A549 (cell line): ENCODE measurements at regions not wholly inside any gene's neighbourhood (a gene's known extent, or its start where the extent isn't known, plus 50 kb on each side); places are given as distances from the start of the nearest gene placed in this dataset.
"Not testable (repeated sequence)": the region's sequence is repeated elsewhere in the genome, so short reads cannot be mapped to it uniquely, and the experiment has no call there.

Experiments used
- ATAC-seq, 2 experiments: fragments of 200-7000 bp in 1 of 2; fragments of >200 bp in 1 of 2; cut with Nextera tagmentation in 1 of 2; cut with Tn5 transposase in 1 of 2; 3 replicates each; pipeline versions ENCODE4 v1.8.0 to v1.9.1; 2018 to 2020; ENCODE audit warnings: mild to moderate bottlenecking in 1 of 2, moderate library complexity in 1 of 2
- CTCF ChIA-PET: fragments of 300-600 bp; sonication (Branson Sonifier 250); formaldehyde crosslinking; extraction: SDS; loops from one replicate; lab custom pipeline; 2021; ENCODE audit warnings: antibody characterized with exemption, inconsistent platforms; lab: Yijun Ruan, JAX
- POLR2A ChIA-PET: fragments of 350-600 bp; formaldehyde crosslinking; extraction: SDS; loops from one replicate; lab custom pipeline; 2021; ENCODE audit warnings: antibody characterized with exemption, inconsistent platforms; lab: Yijun Ruan, JAX
- DNase-seq, 2 experiments: peaks; one replicate each; pipeline versions ENCODE4 v3.0.0 to v3.0.0-alpha.2; 2011 to 2016; ENCODE audit warnings: low read depth in 1 of 2, low spot score in 1 of 2
- FAIRE-seq: peaks from 2 replicates; lab custom pipeline; 2011; peaks lifted over from hg19 to GRCh38; lab: Jason Lieb, UNC
- H3K27ac ChIP-seq, 2 experiments: fragments of >200 bp; sonication (Bioruptor Twin); formaldehyde crosslinking; 3 replicates each; pipeline ENCODE4 v1.5.1; 2016 to 2017
- H3K4me1 ChIP-seq: fragments of >200 bp; sonication (Bioruptor Twin); formaldehyde crosslinking; 3 replicates; pipeline ENCODE4 v1.6.1; 2016
- H3K4me2 ChIP-seq: fragments of >200 bp; sonication (Bioruptor Twin); formaldehyde crosslinking; 3 replicates; pipeline ENCODE4 v1.6.1; 2016
- H3K4me3 ChIP-seq: fragments of >200 bp; sonication (Bioruptor Twin); formaldehyde crosslinking; 3 replicates; pipeline ENCODE4 v1.5.1; 2016
- H3K9me3 ChIP-seq: fragments of >200 bp; sonication (Bioruptor Twin); formaldehyde crosslinking; 3 replicates; pipeline ENCODE4 v1.6.1; 2016
- CBX8 ChIP-seq: fragments of 200-600 bp; sonication (generic); IDR thresholded peaks from 2 replicates; pipeline ENCODE4 v1.6.1; 2016
- CEBPB ChIP-seq, 2 experiments: fragments of >200 bp in 1 of 2; sonication (Bioruptor Twin) in 1 of 2; formaldehyde crosslinking in 1 of 2; IDR thresholded peaks; 2 replicates each; pipeline ENCODE4 v1.6.1; 2012 to 2016
- EHMT2 ChIP-seq: fragments of 200-600 bp; sonication (generic); IDR thresholded peaks from 2 replicates; pipeline ENCODE4 v1.6.1; 2016; ENCODE audit warnings: antibody characterized with exemption, low read depth, mild to moderate bottlenecking, moderate library complexity
- EP300 ChIP-seq, 2 experiments: fragments of >200 bp; sonication (Bioruptor Twin); formaldehyde crosslinking; IDR thresholded peaks; 2 replicates in 1 of 2; 3 replicates in 1 of 2; pipeline ENCODE4 v1.6.1; 2016 to 2017
- FOSB ChIP-seq: fragments of 250-450 bp; sonication (Bioruptor Pico); IDR thresholded peaks from 2 replicates; pipeline ENCODE4 v1.5.0; 2020; ENCODE audit warnings: mild to moderate bottlenecking, moderate library complexity
- GATA3 ChIP-seq: IDR thresholded peaks from 2 replicates; pipeline ENCODE4 v1.6.1; 2012; ENCODE audit warnings: borderline replicate concordance
- HDAC2 ChIP-seq: fragments of 200-600 bp; sonication (generic); IDR thresholded peaks from 2 replicates; pipeline ENCODE4 v1.6.1; 2016
- HEYL ChIP-seq: fragments of 250-450 bp; sonication (Bioruptor Pico); IDR thresholded peaks from 2 replicates; pipeline ENCODE4 v1.8.0; 2021; ENCODE audit warnings: mild to moderate bottlenecking, moderate library complexity
- HOXB5 ChIP-seq: fragments of 250-450 bp; sonication (Bioruptor Pico); IDR thresholded peaks from 2 replicates; pipeline ENCODE4 v1.5.0; 2020; ENCODE audit warnings: mild to moderate bottlenecking, moderate library complexity
- JUNB ChIP-seq: fragments of >200 bp; sonication (Bioruptor Twin); formaldehyde crosslinking; IDR thresholded peaks from 2 replicates; pipeline ENCODE4 v1.6.1; 2016
- KDM5A ChIP-seq: fragments of 200-600 bp; sonication (generic); IDR thresholded peaks from 2 replicates; pipeline ENCODE4 v1.6.1; 2016; ENCODE audit warnings: antibody characterized with exemption, mild to moderate bottlenecking
- MAFK ChIP-seq: fragments of 450-650 bp; IDR thresholded peaks from 2 replicates; pipeline ENCODE4 v1.6.1; 2014; ENCODE audit not compliant: partially characterized antibody
- PHF8 ChIP-seq: fragments of 200-600 bp; sonication (generic); IDR thresholded peaks from 2 replicates; pipeline ENCODE4 v1.6.1; 2016; ENCODE audit warnings: low read depth, mild to moderate bottlenecking, antibody characterized with exemption, moderate library complexity, borderline replicate concordance
- POLR2AphosphoS2 ChIP-seq: conservative IDR thresholded peaks from 2 replicates; pipeline ENCODE4 v1.6.1; 2012; ENCODE audit warnings: low read length, improper control_type of control experiment, inconsistent platforms
- RARB ChIP-seq: fragments of 250-450 bp; sonication (Bioruptor Pico); IDR thresholded peaks from 2 replicates; pipeline ENCODE4 v1.8.0; 2021; ENCODE audit warnings: mild to moderate bottlenecking, moderate library complexity
- RCOR1 ChIP-seq: fragments of 150-350 bp; IDR thresholded peaks from 2 replicates; pipeline ENCODE4 v1.6.1; 2014; ENCODE audit warnings: antibody characterized with exemption, low read length, low read depth
- RNF2 ChIP-seq: fragments of 200-600 bp; sonication (generic); IDR thresholded peaks from 2 replicates; pipeline ENCODE4 v1.6.1; 2016; ENCODE audit warnings: low read depth, mild to moderate bottlenecking, antibody characterized with exemption, moderate library complexity, borderline replicate concordance
- SMC3 ChIP-seq: fragments of >200 bp; sonication (Bioruptor Twin); formaldehyde crosslinking; IDR thresholded peaks from 3 replicates; pipeline ENCODE4 v1.6.1; 2018; ENCODE audit warnings: inconsistent platforms
- SREBF2 ChIP-seq: fragments of 450-650 bp; IDR thresholded peaks from 2 replicates; pipeline ENCODE4 v1.6.1; 2014; ENCODE audit warnings: mild to moderate bottlenecking, moderate library complexity
- TFCP2L1 ChIP-seq: fragments of 250-450 bp; sonication (Bioruptor Pico); IDR thresholded peaks from 2 replicates; pipeline ENCODE4 v1.5.0; 2021; ENCODE audit warnings: mild to moderate bottlenecking
- ZC3H11A ChIP-seq: fragments of 450-650 bp; IDR thresholded peaks from 2 replicates; pipeline ENCODE4 v1.6.1; 2014; ENCODE audit warnings: antibody characterized with exemption, mild to moderate bottlenecking
- ZSCAN20 ChIP-seq: fragments of 250-450 bp; sonication (Bioruptor Pico); IDR thresholded peaks from 2 replicates; pipeline ENCODE4 v1.8.0; 2022; ENCODE audit warnings: mild to moderate bottlenecking, moderate library complexity
- WGBS: methylation state at CpG from one replicate; pipeline ENCODE4 v1.1.6; 2017; ENCODE audit errors: missing lambda C conversion rate; 5-methylcytosine and 5-hydroxymethylcytosine counted together
- TF ChIP-seq, protein P1 (sequence below): fragments of 250-450 bp; sonication (Bioruptor Pico); IDR thresholded peaks from 2 replicates; pipeline ENCODE4 v1.5.0; 2020; ENCODE audit warnings: low read depth, mild to moderate bottlenecking, moderate library complexity
- TF ChIP-seq, protein P2 (sequence below): fragments of >200 bp; sonication (Bioruptor Twin); formaldehyde crosslinking; IDR thresholded peaks from 3 replicates; pipeline ENCODE4 v1.6.1; 2016
- TF ChIP-seq, protein P3 (sequence below): fragments of 150-350 bp; IDR thresholded peaks from 2 replicates; pipeline ENCODE4 v1.6.1; 2014; ENCODE audit warnings: low read depth, mild to moderate bottlenecking, low read length
- TF ChIP-seq, protein P4 (sequence below): fragments of >200 bp; sonication (Bioruptor Twin); formaldehyde crosslinking; IDR thresholded peaks from 2 replicates; pipeline ENCODE4 v1.6.1; 2016

DNA sequence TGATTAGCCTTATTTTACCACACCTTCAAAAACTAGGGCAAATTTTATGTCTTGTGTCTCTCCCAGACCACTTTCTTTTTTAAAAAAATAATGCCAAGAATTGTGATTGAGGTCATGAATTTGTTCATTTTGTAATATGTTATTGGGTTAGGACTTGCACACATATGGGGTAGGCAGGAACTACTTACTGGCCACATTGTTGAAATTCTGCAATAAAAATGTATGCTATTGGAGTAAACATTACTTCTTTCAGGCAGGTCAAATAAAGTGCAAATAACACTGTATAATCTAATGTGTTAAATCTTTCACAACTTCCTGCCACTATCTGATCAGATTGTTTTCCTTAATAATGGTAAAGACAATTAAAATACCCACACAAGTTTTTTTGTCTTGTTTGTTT lies 166.6 kb upstream of the COL11A1 start:
- no peak for ATAC-seq
- ChIA-PET POLR2A (no interaction called here), CTCF (no interaction called here)
- no peak for DNase-seq
- Histone ChIP-seq H3K27ac (no peak overlapping the region), H3K4me2 (no peak overlapping the region), H3K9me3 (no peaks in the 10 kb centered on the region), H3K4me1 (no peaks in the 10 kb centered on the region), H3K4me3 (no peak overlapping the region)
- FAIRE-seq: no peak
- TF ChIP-seq HDAC2: no peak
- TF ChIP-seq, protein P1, sequence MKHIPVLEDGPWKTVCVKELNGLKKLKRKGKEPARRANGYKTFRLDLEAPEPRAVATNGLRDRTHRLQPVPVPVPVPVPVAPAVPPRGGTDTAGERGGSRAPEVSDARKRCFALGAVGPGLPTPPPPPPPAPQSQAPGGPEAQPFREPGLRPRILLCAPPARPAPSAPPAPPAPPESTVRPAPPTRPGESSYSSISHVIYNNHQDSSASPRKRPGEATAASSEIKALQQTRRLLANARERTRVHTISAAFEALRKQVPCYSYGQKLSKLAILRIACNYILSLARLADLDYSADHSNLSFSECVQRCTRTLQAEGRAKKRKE (CRISPR knock-in tag): no peak
- TF ChIP-seq RARB (CRISPR knock-in tag): no peak

DNA sequence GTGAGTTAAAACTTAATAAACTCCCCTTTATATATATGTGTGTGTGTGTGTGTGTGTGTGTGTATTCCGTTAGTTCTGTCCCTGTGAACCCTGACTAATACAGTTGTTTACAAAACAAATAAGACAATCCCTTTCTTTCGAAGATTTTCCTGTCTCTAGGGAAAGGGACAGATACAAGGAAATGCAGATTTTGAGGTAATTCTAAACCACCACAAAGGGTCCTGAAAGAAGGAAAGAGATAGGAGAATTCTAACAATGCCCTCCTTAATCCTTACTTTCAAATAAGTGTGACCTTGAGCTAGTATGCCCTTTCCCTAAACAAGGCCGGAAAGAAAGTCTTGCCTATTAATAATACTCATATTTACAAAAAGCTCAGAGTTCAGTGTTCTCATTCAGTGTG lies 164.8 kb upstream of the COL11A1 start:
- WGBS: 33% methylated on average over 3 of the region's 3 CpGs
- H3K4me1 ChIP-seq: no peaks in the 10 kb centered on the region
- TF ChIP-seq GATA3 (no peak), CBX8 (no peak), SREBF2 (no peak), EHMT2 (no peak), SMC3 (no peak), POLR2AphosphoS2 (no peak), RNF2 (no peak), MAFK (no peak), RARB (CRISPR knock-in tag) (no peak), FOSB (CRISPR knock-in tag) (no peak), CEBPB (IDR thresholded peaks at IDR 0.05) (no peak)
- TF ChIP-seq, protein P2, sequence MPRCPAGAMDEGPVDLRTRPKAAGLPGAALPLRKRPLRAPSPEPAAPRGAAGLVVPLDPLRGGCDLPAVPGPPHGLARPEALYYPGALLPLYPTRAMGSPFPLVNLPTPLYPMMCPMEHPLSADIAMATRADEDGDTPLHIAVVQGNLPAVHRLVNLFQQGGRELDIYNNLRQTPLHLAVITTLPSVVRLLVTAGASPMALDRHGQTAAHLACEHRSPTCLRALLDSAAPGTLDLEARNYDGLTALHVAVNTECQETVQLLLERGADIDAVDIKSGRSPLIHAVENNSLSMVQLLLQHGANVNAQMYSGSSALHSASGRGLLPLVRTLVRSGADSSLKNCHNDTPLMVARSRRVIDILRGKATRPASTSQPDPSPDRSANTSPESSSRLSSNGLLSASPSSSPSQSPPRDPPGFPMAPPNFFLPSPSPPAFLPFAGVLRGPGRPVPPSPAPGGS: no peak
- TF ChIP-seq, protein P3, sequence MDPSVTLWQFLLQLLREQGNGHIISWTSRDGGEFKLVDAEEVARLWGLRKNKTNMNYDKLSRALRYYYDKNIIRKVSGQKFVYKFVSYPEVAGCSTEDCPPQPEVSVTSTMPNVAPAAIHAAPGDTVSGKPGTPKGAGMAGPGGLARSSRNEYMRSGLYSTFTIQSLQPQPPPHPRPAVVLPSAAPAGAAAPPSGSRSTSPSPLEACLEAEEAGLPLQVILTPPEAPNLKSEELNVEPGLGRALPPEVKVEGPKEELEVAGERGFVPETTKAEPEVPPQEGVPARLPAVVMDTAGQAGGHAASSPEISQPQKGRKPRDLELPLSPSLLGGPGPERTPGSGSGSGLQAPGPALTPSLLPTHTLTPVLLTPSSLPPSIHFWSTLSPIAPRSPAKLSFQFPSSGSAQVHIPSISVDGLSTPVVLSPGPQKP: no peak
- no peak overlapping the region for H3K27ac ChIP-seq
- no peak overlapping the region for H3K4me3 ChIP-seq
- no peak for ATAC-seq
- no peak overlapping the region for H3K4me2 ChIP-seq
- CTCF ChIA-PET: no interaction called here
- POLR2A ChIA-PET: no interaction called here
- FAIRE-seq: no peak
- peak in 1 of 2 experiments; percentile 7 for DNase-seq
- H3K9me3 ChIP-seq: no peaks in the 10 kb centered on the region

DNA sequence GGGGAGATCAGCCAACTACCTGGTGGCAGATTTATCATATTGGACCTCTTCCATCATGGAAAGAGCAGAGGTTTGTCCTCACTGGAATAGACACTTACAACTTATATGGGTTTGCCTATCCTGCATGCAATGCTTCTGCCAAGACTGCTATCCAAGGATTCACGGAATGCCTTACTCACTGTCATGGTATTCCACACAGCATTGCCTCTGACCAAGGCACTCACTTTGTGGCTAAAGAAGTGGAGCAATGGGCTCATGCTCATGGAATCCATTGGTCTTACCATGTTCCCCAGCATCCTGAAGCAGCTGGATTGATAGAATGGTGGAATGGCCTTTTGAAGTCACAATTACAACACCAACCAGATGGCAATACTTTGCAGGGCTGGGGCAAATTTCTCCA lies 163.1 kb upstream of the COL11A1 start:
- H3K4me3 ChIP-seq, ATAC-seq, H3K27ac ChIP-seq, H3K4me2 ChIP-seq, CTCF ChIA-PET, FAIRE-seq, H3K9me3 ChIP-seq, DNase-seq, POLR2A ChIA-PET, H3K4me1 ChIP-seq: not testable (repeated sequence)
- WGBS: 100% methylated on average over 1 of the region's 1 CpG

DNA sequence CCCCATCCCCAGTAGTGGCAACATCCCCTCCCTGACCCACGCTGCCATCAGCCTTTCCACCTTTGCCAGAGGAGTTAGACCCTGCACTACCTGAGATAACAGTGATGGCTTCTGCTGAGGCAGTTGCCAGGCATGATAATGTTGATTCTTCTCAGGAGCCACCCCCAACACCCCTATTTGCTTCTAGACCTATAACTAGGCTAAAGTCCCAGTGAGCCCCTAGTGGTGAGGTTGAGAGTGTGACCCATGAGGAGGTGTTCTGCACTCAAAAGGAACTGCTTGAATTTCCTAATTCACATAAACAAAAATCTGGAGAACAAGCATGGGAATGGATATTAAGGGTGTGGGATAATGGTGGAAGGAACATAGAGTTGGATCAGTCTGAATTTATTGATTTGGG lies 159.6 kb upstream of the COL11A1 start:
- 100% methylated on average over 1 of the region's 1 CpG for WGBS
- no peak for TF ChIP-seq HEYL (CRISPR knock-in tag)
- no peak for TF ChIP-seq CBX8
- TF ChIP-seq KDM5A: no peak
- TF ChIP-seq HOXB5 (CRISPR knock-in tag): no peak
- TF ChIP-seq ZC3H11A: no peak
- no peak for TF ChIP-seq RARB (CRISPR knock-in tag)
- TF ChIP-seq SMC3: no peak
- TF ChIP-seq, protein P1 (CRISPR knock-in tag): no peak
- no peak for TF ChIP-seq PHF8
- no peak for TF ChIP-seq JUNB
- TF ChIP-seq ZSCAN20 (CRISPR knock-in tag): no peak
- TF ChIP-seq EP300 (IDR thresholded peaks at IDR 0.05): no peak
- no peak for TF ChIP-seq RCOR1
- no peak for TF ChIP-seq TFCP2L1 (CRISPR knock-in tag)
- TF ChIP-seq, protein P4, sequence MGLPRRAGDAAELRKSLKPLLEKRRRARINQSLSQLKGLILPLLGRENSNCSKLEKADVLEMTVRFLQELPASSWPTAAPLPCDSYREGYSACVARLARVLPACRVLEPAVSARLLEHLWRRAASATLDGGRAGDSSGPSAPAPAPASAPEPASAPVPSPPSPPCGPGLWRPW: no peak
- TF ChIP-seq HDAC2: no peak
- no peak for TF ChIP-seq POLR2AphosphoS2
- Histone ChIP-seq H3K4me3 (no peak overlapping the region), H3K9me3 (no peaks in the 10 kb centered on the region), H3K4me1 (no peaks in the 10 kb centered on the region), H3K4me2 (no peak overlapping the region), H3K27ac (no peak overlapping the region)
- DNase-seq (no peak), FAIRE-seq (no peak), ATAC-seq (no peak)
- ChIA-PET CTCF (no interaction called here), POLR2A (no interaction called here)
